HepG2 (cell line): ENCODE measurements at regions not wholly inside any gene's neighbourhood (a gene's known extent, or its start where the extent isn't known, plus 50 kb on each side); places are given as distances from the start of the nearest gene placed in this dataset.
"Not testable (repeated sequence)": the region's sequence is repeated elsewhere in the genome, so short reads cannot be mapped to it uniquely, and the experiment has no call there.

ENCODE experiments used
- CTCF ChIP-seq: sonication (generic); formaldehyde crosslinking; IDR thresholded peaks from 2 replicates; pipeline ENCODE4 v1.5.0; 2020; ENCODE audit warnings: mild to moderate bottlenecking, missing genetic modification reagents, moderate library complexity
- KLF6 ChIP-seq: IDR thresholded peaks from 2 replicates; pipeline ENCODE4 v1.8.0; 2016; ENCODE audit warnings: missing biosample characterization, missing genetic modification reagents
- ZBTB34 ChIP-seq: sonication (generic); formaldehyde crosslinking; IDR thresholded peaks from 2 replicates; pipeline ENCODE4 v1.8.0; 2022; ENCODE audit warnings: mild to moderate bottlenecking, missing genetic modification reagents
- TF ChIP-seq, protein P1 (sequence below): sonication (generic); formaldehyde crosslinking; IDR thresholded peaks from 2 replicates; pipeline ENCODE4 v1.4.0; 2020; ENCODE audit warnings: missing genetic modification reagents, borderline replicate concordance

DNA sequence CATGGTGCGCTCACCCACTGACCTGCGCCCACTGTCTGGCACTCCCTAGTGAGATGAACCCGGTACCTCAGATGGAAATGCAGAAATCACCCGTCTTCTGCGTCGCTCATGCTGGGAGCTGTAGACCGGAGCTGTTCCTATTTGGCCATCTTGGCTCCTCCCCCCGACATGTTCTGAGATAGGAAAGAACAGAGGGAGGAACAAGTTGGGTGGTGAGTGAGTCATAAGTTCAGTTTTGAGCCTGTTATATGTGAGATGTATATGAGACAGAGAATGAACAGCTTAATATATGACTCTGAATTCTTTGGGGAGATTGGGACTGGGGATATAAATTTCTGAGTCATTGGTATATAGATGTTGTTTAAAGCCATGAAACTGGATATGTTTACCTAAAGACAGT, 596.7 kb downstream of the TSN start:
- TF ChIP-seq KLF6, CTCF, ZBTB34 (CRISPR knock-in tag): not testable (repeated sequence)
- TF ChIP-seq, protein P1, sequence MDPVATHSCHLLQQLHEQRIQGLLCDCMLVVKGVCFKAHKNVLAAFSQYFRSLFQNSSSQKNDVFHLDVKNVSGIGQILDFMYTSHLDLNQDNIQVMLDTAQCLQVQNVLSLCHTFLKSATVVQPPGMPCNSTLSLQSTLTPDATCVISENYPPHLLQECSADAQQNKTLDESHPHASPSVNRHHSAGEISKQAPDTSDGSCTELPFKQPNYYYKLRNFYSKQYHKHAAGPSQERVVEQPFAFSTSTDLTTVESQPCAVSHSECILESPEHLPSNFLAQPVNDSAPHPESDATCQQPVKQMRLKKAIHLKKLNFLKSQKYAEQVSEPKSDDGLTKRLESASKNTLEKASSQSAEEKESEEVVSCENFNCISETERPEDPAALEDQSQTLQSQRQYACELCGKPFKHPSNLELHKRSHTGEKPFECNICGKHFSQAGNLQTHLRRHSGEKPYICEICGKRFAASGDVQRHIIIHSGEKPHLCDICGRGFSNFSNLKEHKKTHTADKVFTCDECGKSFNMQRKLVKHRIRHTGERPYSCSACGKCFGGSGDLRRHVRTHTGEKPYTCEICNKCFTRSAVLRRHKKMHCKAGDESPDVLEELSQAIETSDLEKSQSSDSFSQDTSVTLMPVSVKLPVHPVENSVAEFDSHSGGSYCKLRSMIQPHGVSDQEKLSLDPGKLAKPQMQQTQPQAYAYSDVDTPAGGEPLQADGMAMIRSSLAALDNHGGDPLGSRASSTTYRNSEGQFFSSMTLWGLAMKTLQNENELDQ, result not testable (repeated sequence)
